HUES64 (cell line): ENCODE measurements at regions not wholly inside any gene's neighbourhood (a gene's known extent, or its start where the extent isn't known, plus 50 kb on each side); places are given as distances from the start of the nearest gene placed in this dataset.

Experiments used
- H3K27ac ChIP-seq: 2 replicates; pipeline ENCODE4 v1.7.0; 2013; ENCODE audit warnings: low read depth, low read length, inconsistent platforms
- H3K27me3 ChIP-seq: 2 replicates; pipeline ENCODE4 v1.6.1; 2013; ENCODE audit warnings: mild to moderate bottlenecking, low read length; ENCODE audit not compliant: insufficient read depth
- H3K36me3 ChIP-seq: 2 replicates; pipeline ENCODE4 v1.6.1; 2013; ENCODE audit warnings: mild to moderate bottlenecking, low read length; ENCODE audit not compliant: insufficient read depth
- H3K4me1 ChIP-seq: 2 replicates; pipeline ENCODE4 v1.6.1; 2013; ENCODE audit warnings: mild to moderate bottlenecking, low read length, moderate library complexity; ENCODE audit not compliant: insufficient read depth
- H3K4me3 ChIP-seq: 2 replicates; pipeline ENCODE4 v1.5.1; 2013; ENCODE audit warnings: mild to moderate bottlenecking, low read length, moderate library complexity
- H3K9ac ChIP-seq: 2 replicates; pipeline ENCODE4 v1.6.1; 2013; ENCODE audit warnings: mild to moderate bottlenecking, low read depth, low read length
- H3K9me3 ChIP-seq: 2 replicates; pipeline ENCODE4 v1.6.1; 2013; ENCODE audit warnings: low read depth, low read length; ENCODE audit not compliant: insufficient read depth
- WGBS: fragments of 150-250, 120-280 bp; methylation state at CpG from one replicate; pipeline ENCODE4 v1.1.7; 2013; ENCODE audit warnings: missing lambda C conversion rate; 5-methylcytosine and 5-hydroxymethylcytosine counted together

GRCh38 chr2:215693999-215694580 lies 258.2 kb upstream of the FN1 start:
- Histone ChIP-seq H3K27ac (no peak overlapping the region), H3K4me1 (peaks cover 4% of the 10 kb centered on the region; the same call in 1 of the 2 replicates), H3K9ac (no peak overlapping the region), H3K36me3 (no peaks in the 10 kb centered on the region), H3K4me3 (no peak overlapping the region), H3K27me3 (no peaks in the 10 kb centered on the region), H3K9me3 (no peaks in the 10 kb centered on the region)
- WGBS = no CpG with 5 or more reads among the region's 1 CpG

GRCh38 chr2:215693193-215693998 lies 257.5 kb upstream of the FN1 start:
- no peak overlapping the region for H3K4me3 ChIP-seq
- no peaks in the 10 kb centered on the region for H3K27me3 ChIP-seq
- no peak overlapping the region for H3K27ac ChIP-seq
- 79% methylated on average over 3 of the region's 3 CpGs for WGBS
- no peaks in the 10 kb centered on the region for H3K36me3 ChIP-seq
- H3K9me3 ChIP-seq = no peaks in the 10 kb centered on the region
- H3K9ac ChIP-seq = no peak overlapping the region
- peaks cover 4% of the 10 kb centered on the region; the same call in 1 of the 2 replicates for H3K4me1 ChIP-seq

- H3K36me3 ChIP-seq = no peaks in the 10 kb centered on the region
- H3K4me1 ChIP-seq = peaks cover 4% of the 10 kb centered on the region; the same call in 1 of the 2 replicates
- 88% methylated on average over 1 of the region's 1 CpG for WGBS
- H3K27ac ChIP-seq = no peak overlapping the region
- no peak overlapping the region for H3K4me3 ChIP-seq
- H3K27me3 ChIP-seq = no peaks in the 10 kb centered on the region
- no peaks in the 10 kb centered on the region for H3K9me3 ChIP-seq
- H3K9ac ChIP-seq = no peak overlapping the region
Measured at GRCh38 chr2:215692387-215693079, 256.7 kb upstream of the FN1 start.

- Histone ChIP-seq H3K27ac (no peak overlapping the region), H3K4me3 (no peak overlapping the region), H3K36me3 (no peaks in the 10 kb centered on the region), H3K27me3 (no peaks in the 10 kb centered on the region), H3K9me3 (no peaks in the 10 kb centered on the region), H3K4me1 (peaks cover 4% of the 10 kb centered on the region; the same call in 1 of the 2 replicates), H3K9ac (no peak overlapping the region)
Measured at GRCh38 chr2:215691346-215691745, 255.5 kb upstream of the FN1 start.

GRCh38 chr2:215687149-215688031 lies 251.5 kb upstream of the FN1 start:
- no peaks in the 10 kb centered on the region for H3K27me3 ChIP-seq
- no peaks in the 10 kb centered on the region for H3K36me3 ChIP-seq
- H3K4me3 ChIP-seq = no peak overlapping the region
- no peaks in the 10 kb centered on the region; the same call in 1 of the 2 replicates for H3K4me1 ChIP-seq
- no peak overlapping the region for H3K9ac ChIP-seq
- no peaks in the 10 kb centered on the region for H3K9me3 ChIP-seq
- no CpG with 5 or more reads among the region's 2 CpGs for WGBS
- no peak overlapping the region for H3K27ac ChIP-seq

GRCh38 chr2:215685238-215685990 lies 249.5 kb upstream of the FN1 start:
- Histone ChIP-seq H3K27ac (no peak overlapping the region), H3K9me3 (no peaks in the 10 kb centered on the region), H3K4me3 (no peak overlapping the region), H3K9ac (no peak overlapping the region), H3K27me3 (no peaks in the 10 kb centered on the region), H3K4me1 (peaks cover 5% of the 10 kb centered on the region; the same call in 1 of the 2 replicates), H3K36me3 (no peaks in the 10 kb centered on the region)
- no CpG with 5 or more reads among the region's 1 CpG for WGBS

GRCh38 chr2:215684448-215685237 lies 248.8 kb upstream of the FN1 start:
- Histone ChIP-seq H3K4me1 (peaks cover 5% of the 10 kb centered on the region; the same call in 1 of the 2 replicates), H3K4me3 (no peak overlapping the region), H3K27me3 (no peaks in the 10 kb centered on the region), H3K36me3 (no peaks in the 10 kb centered on the region), H3K9ac (no peak overlapping the region), H3K27ac (no peak overlapping the region), H3K9me3 (no peaks in the 10 kb centered on the region)
- 93% methylated on average over 4 of the region's 4 CpGs for WGBS

GRCh38 chr2:215683295-215683694 lies 247.4 kb upstream of the FN1 start:
- H3K9me3 ChIP-seq = no peaks in the 10 kb centered on the region
- H3K27ac ChIP-seq = no peak overlapping the region
- H3K36me3 ChIP-seq = no peaks in the 10 kb centered on the region
- H3K27me3 ChIP-seq = no peaks in the 10 kb centered on the region
- peaks cover 5% of the 10 kb centered on the region; the same call in 1 of the 2 replicates for H3K4me1 ChIP-seq
- WGBS = 81% methylated on average over 4 of the region's 4 CpGs
- H3K4me3 ChIP-seq = no peak overlapping the region
- no peak overlapping the region for H3K9ac ChIP-seq

- Histone ChIP-seq H3K4me3 (no peak overlapping the region), H3K27me3 (no peaks in the 10 kb centered on the region), H3K27ac (no peak overlapping the region), H3K9ac (no peak overlapping the region), H3K4me1 (peaks cover 5% of the 10 kb centered on the region; the same call in 1 of the 2 replicates), H3K36me3 (no peaks in the 10 kb centered on the region), H3K9me3 (no peaks in the 10 kb centered on the region)
- WGBS = 97% methylated on average over 4 of the region's 4 CpGs
Measured at GRCh38 chr2:215681799-215682596, 246.1 kb upstream of the FN1 start.
